ENCODE measurements at regions not wholly inside any gene's neighbourhood (a gene's known extent, or its start where the extent isn't known, plus 50 kb on each side); places are given as distances from the start of the nearest gene placed in this dataset.

- DNase-seq (no peak), ATAC-seq (no peak)
- Histone ChIP-seq H3K4me1 (no peaks in the 10 kb centered on the region), H3K27ac (no peak overlapping the region), H3K36me3 (no peaks in the 10 kb centered on the region), H3K27me3 (no peaks in the 10 kb centered on the region), H3K9me3 (no peaks in the 10 kb centered on the region), H3K4me3 (no peak overlapping the region)
- WGBS, 2 donors: 76% methylated on average over 2 of the region's 2 CpGs
- TF ChIP-seq, protein P1, sequence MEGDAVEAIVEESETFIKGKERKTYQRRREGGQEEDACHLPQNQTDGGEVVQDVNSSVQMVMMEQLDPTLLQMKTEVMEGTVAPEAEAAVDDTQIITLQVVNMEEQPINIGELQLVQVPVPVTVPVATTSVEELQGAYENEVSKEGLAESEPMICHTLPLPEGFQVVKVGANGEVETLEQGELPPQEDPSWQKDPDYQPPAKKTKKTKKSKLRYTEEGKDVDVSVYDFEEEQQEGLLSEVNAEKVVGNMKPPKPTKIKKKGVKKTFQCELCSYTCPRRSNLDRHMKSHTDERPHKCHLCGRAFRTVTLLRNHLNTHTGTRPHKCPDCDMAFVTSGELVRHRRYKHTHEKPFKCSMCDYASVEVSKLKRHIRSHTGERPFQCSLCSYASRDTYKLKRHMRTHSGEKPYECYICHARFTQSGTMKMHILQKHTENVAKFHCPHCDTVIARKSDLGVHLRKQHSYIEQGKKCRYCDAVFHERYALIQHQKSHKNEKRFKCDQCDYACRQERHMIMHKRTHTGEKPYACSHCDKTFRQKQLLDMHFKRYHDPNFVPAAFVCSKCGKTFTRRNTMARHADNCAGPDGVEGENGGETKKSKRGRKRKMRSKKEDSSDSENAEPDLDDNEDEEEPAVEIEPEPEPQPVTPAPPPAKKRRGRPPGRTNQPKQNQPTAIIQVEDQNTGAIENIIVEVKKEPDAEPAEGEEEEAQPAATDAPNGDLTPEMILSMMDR (IDR thresholded peaks at IDR 0.05): no peak
- intact Hi-C loops (cut with DNase I): no loop called here
Observed at GRCh38 chr21:30104241-30104640, 62.4 kb downstream of the CLDN17 start.

- H3K36me3 ChIP-seq: no peaks in the 10 kb centered on the region
- TF ChIP-seq, protein P1 (IDR thresholded peaks at IDR 0.05): no peak
- ATAC-seq (no peak), DNase-seq (no peak)
- intact Hi-C loops (cut with DNase I): no loop called here
- H3K27me3 ChIP-seq: no peaks in the 10 kb centered on the region
- H3K27ac ChIP-seq: no peak overlapping the region
- WGBS, 2 donors: 59 to 73% methylated on average over 5 of the region's 5 CpGs
- no peaks in the 10 kb centered on the region for H3K9me3 ChIP-seq
- H3K4me1 ChIP-seq: no peaks in the 10 kb centered on the region
- no peak overlapping the region for H3K4me3 ChIP-seq
Observed at GRCh38 chr21:30102871-30103270, 63.7 kb downstream of the CLDN17 start.

- Histone ChIP-seq H3K4me1 (no peaks in the 10 kb centered on the region), H3K4me3 (no peak overlapping the region), H3K9me3 (no peaks in the 10 kb centered on the region), H3K36me3 (no peaks in the 10 kb centered on the region), H3K27me3 (no peaks in the 10 kb centered on the region), H3K27ac (no peak overlapping the region)
- TF ChIP-seq, protein P1 (IDR thresholded peaks at IDR 0.05): no peak
- intact Hi-C loops (cut with DNase I): no loop called here
- no peak for DNase-seq
- WGBS, 2 donors: 72% methylated on average over 4 of the region's 4 CpGs
- ATAC-seq: no peak
Observed at GRCh38 chr21:30101967-30102366, 64.6 kb downstream of the CLDN17 start.

DNA sequence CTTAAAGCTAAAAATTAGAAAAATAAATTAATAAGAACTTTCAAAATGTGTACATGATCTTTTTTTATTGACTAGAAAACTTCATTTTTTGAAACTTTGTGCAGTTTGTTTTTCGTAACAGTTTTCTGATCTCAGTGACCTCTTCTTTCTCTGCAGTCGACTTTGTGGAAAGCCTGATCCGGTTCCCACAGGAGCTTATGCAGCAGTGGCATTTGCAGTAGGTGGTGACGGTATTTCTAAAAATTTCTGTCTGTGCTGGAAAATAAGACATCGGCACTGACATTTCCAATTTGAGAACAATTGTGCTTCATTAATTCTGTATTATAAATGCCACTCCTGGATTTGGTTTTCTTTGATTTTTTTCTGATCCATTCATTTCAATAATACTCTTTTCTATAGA lies 68.8 kb downstream of the CLDN17 start:
- intact Hi-C loops (cut with DNase I): no loop called here
- TF ChIP-seq, protein P1 (IDR thresholded peaks at IDR 0.05): no peak
- Histone ChIP-seq H3K4me3 (no peak overlapping the region), H3K27ac (no peak overlapping the region), H3K27me3 (no peaks in the 10 kb centered on the region), H3K9me3 (no peaks in the 10 kb centered on the region), H3K36me3 (no peaks in the 10 kb centered on the region), H3K4me1 (no peaks in the 10 kb centered on the region)
- ATAC-seq (no peak), DNase-seq (no peak)
- 78 to 81% methylated on average over 5 of the region's 5 CpGs for WGBS, 2 donors

All from heart right ventricle (tissue), 16 donors.